ENCODE measurements at regions not wholly inside any gene's neighbourhood (a gene's known extent, or its start where the extent isn't known, plus 50 kb on each side); places are given as distances from the start of the nearest gene placed in this dataset.

GRCh38 chr10:108338146-108338545 is 1173.6 kb upstream of the SORCS1 start:
- no peak overlapping the region for H2BK5ac ChIP-seq (ENCODE audit: insufficient read length, low read length)
- H3K79me1 ChIP-seq (ENCODE audit: insufficient read depth, low read depth, low read length, poor library complexity, severe bottlenecking) = no peaks in the 10 kb centered on the region
- H4K8ac ChIP-seq (replicated peaks; ENCODE audit: insufficient read length, low read depth, low read length) = no peak overlapping the region
- H3K23me2 ChIP-seq (ENCODE audit: insufficient read length, low read depth, low read length, poor library complexity, severe bottlenecking) = no peaks in the 10 kb centered on the region
- H3K14ac ChIP-seq (ENCODE audit: insufficient read depth, low read length) = no peak overlapping the region
- no peak overlapping the region for H2BK120ac ChIP-seq (ENCODE audit: low read depth, low read length, poor library complexity, severe bottlenecking)
- Mint-ChIP-seq H3K27me3 (ENCODE audit: low read depth) (no peaks in the 10 kb centered on the region), H3K4me3 (no peak overlapping the region), H3K4me1 (peaks cover 3 to 6% of the 10 kb centered on the region in 2 experiments; a peak in 3 of 4 replicates), H3K36me3 (ENCODE audit: insufficient read depth in 1 of 3, low read depth in 3 of 3) (no peaks in the 10 kb centered on the region), H3K27ac (0 out of 7 replicates have a peak overlapping the region, but pooled peaks of 1 of the 3 experiments have one; percentile 20), H3K9me3 (no peaks in the 10 kb centered on the region)
- no peak overlapping the region for H3K9ac ChIP-seq (ENCODE audit: extremely low read depth, insufficient read length, low read length)
- no peak overlapping the region for H3K4me2 ChIP-seq (ENCODE audit: insufficient read depth, insufficient read length, low read length)
- H4K91ac ChIP-seq (ENCODE audit: insufficient read length, low read depth, low read length) = no peak overlapping the region
- no peaks in the 10 kb centered on the region for H3K79me2 ChIP-seq (ENCODE audit: insufficient read depth, low read length)
- H2AK5ac ChIP-seq (ENCODE audit: insufficient read length, low read length) = no peak overlapping the region
- H4K20me1 ChIP-seq (ENCODE audit: control insufficient read depth, insufficient read depth, insufficient read length) = no peaks in the 10 kb centered on the region
- no peak for DNase-seq
- no peak overlapping the region for H3K27ac ChIP-seq (ENCODE audit: insufficient read length, low read depth, low read length)
- no peak overlapping the region for H3K18ac ChIP-seq (ENCODE audit: insufficient read length, low read depth, low read length)
- no peak overlapping the region for H2BK12ac ChIP-seq (ENCODE audit: insufficient read length, low read depth, low read length)
- H4K5ac ChIP-seq (ENCODE audit: insufficient read length, low read depth, low read length) = no peak overlapping the region
- H2AFZ ChIP-seq (ENCODE audit: low read length) = no peak overlapping the region
- H3K56ac ChIP-seq (ENCODE audit: insufficient read length, low read depth, low read length) = no peak overlapping the region
- no peaks in the 10 kb centered on the region for H3K4me1 ChIP-seq (ENCODE audit: insufficient read depth, low read length)
- no peak overlapping the region for H2BK15ac ChIP-seq (ENCODE audit: low read depth, low read length)
- no peak overlapping the region for H3K4ac ChIP-seq (ENCODE audit: low read depth, low read length)
- H3T11ph ChIP-seq (ENCODE audit: low read length) = no peak overlapping the region
- TF ChIP-seq CTCF (conservative IDR thresholded peaks at IDR 0.05) = no peak
- no peak overlapping the region for H3K23ac ChIP-seq (ENCODE audit: insufficient read length, low read depth, low read length)
- H3K9me3 ChIP-seq (ENCODE audit: control insufficient read depth, low read depth, low read length) = no peaks in the 10 kb centered on the region
- no peaks in the 10 kb centered on the region for H3K27me3 ChIP-seq (ENCODE audit: insufficient read depth, low read length)
- no peak overlapping the region for H2BK20ac ChIP-seq (ENCODE audit: low read depth, low read length, poor library complexity, severe bottlenecking)

Measured in H9 (cell line).